ENCODE measurements at regions not wholly inside any gene's neighbourhood (a gene's known extent, or its start where the extent isn't known, plus 50 kb on each side); places are given as distances from the start of the nearest gene placed in this dataset.
"Not testable (repeated sequence)": the region's sequence is repeated elsewhere in the genome, so short reads cannot be mapped to it uniquely, and the experiment has no call there.

DNA sequence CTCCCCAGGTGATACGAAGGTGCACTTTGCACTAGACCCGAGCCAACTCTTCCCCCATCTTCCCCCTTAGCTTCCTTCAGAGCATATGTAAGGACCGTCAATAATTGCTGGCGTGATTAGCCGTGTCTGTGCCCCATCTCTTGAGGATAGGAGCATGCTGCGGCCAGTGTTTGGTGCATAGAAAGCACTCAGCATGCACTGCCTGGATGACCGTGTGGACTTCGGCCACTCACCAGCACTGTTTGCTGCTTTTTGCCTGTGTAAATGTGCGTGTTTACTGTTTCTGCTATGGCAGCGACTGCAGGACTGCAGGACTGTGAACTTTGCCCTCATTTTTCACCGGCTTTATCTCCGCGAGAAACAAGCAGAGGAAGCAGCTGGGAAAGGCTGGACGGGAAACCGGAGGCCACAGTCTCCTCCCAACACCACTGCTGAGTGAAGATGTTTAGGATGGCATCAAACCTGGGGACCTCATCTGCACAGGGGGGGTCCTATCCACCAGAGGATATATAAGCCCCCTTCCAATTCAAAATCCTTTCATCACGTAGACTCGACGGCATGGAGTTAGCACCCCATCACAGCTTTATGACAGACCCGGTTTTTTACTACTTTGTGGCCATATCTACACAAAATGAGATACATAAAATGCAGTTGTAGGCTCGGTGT, 150.6 kb upstream of the AFDN start:
- DNase-seq, result no peak

DNA sequence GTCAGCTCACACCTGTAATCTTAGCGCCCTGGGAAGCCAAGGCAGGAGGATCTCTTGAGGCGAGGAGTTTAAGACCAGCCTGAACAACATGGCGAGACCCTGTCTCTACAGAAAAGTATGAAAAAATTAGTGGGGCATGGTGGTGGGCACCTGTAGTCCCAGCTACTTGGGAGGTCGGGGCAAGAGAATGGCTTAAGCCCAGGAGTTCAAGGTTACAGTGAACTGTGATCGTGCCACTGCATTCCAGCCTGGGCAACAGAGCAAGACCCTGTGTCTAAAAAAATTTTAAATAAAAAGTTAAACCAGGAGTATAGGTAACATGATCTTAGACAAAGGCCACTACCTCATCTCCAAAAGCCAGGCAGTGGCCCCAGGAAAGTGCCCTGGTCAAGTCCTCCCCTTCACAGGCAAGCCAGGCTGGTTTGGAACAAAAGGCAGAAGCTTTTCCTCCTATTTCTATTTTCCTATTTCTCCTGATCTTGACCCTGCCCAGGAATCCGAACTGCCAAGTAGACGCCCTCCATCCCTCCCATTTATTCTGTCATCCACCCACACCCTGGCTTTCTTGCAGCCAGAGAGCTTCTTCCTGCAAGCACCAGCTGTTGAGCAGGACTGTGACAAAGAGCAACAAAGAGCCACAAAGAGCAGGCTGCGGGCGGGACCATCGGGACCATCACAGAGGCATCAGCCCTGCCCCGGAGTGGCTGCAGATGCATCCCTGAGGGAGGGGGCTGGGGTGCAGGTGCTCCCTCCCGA, 149.9 kb upstream of the AFDN start:
- no peak for DNase-seq

- DNase-seq, result no peak
Measured at GRCh38 chr6:167677422-167677789, 149.3 kb upstream of the AFDN start.

DNA sequence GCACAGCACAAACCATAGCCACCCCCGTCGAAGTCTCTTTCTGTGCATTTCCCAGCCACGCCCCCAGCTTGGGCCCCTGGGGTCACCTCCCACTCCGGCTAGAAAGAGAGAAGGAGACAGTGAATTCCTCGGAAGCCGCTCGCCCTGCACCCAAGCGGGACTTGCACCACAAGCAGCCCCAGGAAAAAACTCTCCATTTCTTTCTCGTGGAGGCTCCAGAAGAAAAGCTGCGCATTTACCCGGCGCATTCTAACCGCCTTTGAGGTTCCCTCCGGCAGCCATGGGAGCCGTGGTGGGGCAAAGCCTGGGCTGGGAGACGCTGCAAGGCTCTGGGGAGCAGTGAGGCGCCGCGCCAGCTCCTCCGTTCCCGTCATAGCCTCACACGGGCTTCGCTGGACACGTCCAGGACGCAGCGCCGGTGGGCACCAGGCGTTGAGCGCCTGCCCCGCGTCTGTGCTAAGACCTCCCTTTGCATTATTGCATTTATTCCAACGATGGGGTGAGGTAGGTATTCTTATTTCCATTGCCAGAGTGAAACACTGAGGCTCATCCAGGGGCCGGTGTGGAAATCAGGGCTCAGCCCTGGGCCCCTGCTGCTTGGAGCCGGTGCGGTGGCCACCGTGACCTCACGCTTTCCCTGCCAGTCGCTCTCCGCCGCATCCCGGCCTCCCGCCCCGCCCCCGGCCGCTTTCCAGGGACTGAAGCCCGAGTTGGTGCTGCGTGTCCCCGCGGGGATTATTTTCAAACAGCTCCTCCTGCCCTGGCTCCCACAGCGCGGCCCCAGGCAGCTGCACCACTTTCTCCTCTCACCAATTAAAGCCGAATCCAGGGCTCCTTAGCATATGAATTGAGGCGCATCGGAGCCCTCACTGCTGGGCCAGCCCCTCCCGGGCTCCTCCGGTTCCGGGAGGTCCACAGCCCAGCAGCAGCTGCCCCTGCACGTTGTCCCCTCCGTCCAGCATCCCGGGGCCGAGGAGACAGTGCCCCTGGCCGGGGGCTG, 148.3 kb upstream of the AFDN start:
- no peak for DNase-seq

DNA sequence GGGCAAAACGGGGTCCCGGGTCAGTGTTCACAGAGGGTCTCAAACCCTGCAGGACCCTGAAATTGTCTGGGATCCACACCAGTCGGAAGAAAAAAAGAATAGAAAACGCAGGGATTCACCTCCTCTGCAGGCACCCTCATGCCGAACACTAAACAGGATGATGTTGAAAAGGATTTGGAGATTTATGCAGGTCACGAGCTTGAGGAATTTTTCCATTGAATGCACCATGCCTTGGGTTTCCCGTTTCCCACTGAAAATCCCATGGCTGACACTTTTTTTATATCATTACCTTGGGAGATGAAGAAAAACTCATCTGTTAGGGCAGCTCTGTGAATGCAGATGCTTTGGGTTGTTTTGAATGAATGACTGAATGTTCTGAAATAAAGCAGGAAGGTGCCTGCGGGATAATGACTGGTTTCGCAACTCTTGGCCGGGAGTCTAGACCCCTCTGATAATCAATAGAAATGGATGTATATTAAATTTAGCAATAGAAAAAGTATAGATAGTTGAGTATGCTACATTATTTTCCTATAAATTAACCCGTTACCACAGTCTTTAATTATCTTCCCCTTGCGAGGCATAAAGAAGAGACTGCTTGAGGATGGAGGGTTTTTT, 147.5 kb upstream of the AFDN start:
- DNase-seq, result no peak

DNA sequence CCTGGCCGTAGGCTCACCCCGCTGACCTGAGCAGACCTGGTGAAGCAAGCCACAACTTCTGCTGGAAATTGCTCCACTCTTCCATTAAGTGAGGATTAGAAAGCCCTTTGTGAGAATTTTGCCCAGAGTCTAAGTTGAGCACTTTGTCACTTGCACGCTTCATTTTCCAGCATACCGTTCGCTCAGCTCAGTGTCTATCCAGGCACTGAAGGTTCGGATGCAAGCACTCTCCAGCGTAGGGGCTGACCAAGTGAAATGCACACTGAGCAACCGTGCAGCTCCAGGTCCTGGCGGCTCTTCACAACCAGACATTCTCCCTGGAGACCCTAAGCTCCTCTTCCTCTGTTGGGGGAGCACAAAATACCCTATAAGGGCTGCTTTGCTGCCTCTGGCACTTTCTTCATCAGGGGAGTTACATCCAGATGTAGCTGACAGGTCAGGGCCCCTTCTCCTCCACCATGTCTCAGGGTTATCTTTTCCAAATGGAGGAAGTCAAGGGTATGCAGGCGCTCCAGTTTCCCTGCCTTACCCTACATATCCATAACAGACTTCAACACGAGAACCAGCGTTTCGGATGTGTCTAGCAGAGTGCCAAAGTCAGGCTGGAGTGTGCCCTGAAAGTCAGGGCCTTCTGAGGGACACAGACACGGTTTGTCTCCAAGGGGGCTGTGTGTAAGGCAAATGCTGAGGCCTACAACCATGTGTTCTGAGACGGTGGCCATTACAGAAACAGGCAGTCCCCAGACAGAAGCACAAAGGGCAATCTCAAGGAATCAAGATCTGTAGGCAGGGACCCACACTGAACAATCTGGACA, 146.7 kb upstream of the AFDN start:
- no peak for DNase-seq

GRCh38 chr6:167680605-167681149, 146.0 kb upstream of the AFDN start:
- no peak for DNase-seq

DNA sequence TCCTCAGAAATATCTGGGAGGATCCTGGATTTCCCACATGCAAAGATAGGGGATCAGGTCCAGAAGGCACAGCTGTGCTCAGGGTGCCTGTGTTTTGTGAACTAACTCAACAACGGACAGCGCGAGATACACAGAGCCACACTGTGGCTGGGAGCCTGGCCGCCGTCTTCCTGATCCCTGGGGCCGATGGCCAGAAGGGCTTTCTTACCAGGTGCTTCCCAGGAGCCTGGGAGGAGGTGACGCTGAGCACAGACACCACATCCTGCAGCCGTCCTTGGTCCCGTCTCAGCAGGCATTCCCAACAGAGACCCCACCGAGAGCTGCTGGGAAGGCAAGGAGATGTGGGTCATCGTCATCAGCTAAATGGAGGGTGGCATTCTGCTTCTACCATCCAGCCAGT, 144.6 kb upstream of the AFDN start:
- no peak for DNase-seq

DNA sequence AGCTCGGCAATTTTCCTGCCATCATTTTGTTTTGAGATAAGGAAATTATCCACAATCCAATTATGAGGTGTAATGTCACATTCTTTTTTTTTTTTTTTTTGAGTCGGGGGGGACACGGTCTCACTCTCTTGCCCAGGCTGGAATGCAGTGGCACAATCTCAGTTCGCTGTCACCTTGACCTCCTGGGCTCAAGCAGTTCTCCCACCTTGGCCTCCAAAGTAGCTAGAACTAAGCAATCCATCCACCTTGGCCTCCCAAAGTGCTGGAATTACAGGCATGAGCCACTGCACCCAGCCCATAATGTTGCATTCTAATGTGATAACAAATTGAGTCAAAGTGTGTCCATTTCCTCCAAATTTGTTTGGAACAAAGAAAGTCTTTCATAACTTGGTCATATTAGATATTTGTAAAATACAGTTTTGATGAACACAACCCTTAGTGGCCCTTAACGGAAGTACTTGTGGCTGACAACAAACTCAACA, 144.1 kb upstream of the AFDN start:
- DNase-seq, result no peak

DNA sequence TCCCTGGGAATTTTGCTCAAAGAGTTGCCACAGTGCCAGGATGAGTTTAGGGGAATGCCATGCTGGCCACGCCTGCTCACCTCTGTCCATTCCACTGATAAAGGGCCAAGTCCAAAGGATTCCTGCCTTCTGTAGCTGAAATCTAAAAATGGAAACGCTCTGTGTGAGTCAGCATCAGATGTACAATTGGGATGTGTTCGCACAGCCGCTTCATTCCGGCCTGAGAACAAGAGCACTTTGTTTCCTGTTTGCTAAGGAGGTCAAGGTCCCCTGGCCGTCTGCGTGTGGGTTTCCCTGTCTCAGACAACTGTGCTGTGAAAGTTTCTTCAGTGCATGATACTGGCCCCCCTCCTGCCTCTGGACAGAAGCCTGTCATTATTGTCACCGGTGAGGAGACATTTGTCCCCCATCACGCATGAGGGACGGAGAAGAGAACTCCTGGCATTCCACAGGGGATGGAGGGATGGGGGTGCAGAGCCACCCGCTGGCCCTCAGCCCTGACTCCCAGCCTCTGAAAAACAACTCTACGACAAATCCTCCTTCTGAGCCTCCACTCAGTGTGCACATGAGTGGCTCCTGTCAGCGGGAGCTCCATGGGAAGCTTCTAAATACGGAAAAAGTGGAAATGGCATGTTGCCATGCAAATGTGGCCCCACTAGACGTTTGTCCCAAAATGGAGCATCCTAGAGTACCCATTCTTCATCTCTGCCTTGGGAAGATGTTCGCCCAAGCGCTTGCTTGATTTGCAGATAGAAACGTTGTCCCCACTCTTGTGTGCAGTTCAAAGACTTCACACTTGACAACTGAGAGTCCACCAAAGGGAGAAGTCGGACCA, 143.5 kb upstream of the AFDN start:
- no peak for DNase-seq

- no peak for DNase-seq
Measured at GRCh38 chr6:167684276-167685104, 142.2 kb upstream of the AFDN start.

DNA sequence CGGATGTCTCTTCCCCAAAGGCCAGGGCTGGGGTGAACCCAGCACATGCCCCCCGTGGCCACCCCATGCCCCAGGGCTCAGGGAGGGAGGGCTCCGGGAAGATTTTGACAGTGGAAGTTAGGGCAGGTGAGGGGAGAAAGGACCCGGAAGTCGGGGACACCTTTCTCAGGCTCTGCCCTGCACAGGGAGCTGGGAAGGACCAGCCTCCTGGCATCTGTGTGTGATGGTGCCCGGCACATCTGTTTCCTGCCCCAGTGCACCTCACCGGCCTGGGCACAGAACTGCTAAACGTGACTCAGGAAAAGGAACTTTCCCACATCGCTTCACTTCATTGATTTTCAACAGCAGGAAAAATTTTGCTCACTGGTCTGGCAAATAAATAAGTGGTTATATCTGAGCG, 141.1 kb upstream of the AFDN start:
- no peak for DNase-seq

- DNase-seq, result no peak
Measured at GRCh38 chr6:167686204-167686893, 140.4 kb upstream of the AFDN start.

DNA sequence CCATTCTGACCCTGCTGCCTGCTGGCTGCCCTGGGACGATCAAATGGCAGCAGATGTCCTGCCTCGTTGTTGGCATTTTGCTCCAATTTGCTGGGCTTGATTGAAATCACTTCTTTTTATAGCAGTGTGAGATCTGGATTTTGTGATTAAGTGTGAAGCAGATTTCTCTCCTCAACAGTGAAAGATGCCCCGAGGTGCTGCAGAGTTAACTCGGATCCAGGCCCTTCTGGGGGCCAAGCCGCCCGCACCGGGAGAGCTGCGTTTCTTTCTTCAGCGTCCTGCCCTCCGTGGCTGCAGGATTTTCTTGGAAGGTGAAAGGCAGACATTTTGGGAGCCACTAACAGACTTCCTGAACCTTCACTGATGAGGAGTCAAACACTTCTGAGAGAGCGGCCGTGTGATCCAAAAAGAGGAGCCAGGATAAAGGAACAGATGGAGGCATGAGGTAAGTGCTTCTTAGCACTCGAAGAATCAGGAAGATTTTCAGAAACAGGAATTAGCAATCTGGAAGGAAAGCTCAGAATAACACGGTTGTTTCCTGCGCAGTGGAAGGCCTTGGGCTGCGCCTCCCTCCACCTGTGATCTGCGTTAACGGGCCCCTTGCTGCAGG, 139.5 kb upstream of the AFDN start:
- DNase-seq, result no peak

- DNase-seq, result no peak
Measured at GRCh38 chr6:167688123-167688522, 138.6 kb upstream of the AFDN start.

- no peak for DNase-seq
Measured at GRCh38 chr6:167689278-167689677, 137.4 kb upstream of the AFDN start.

- no peak for DNase-seq
Measured at GRCh38 chr6:167689751-167690150, 137.0 kb upstream of the AFDN start.

DNA sequence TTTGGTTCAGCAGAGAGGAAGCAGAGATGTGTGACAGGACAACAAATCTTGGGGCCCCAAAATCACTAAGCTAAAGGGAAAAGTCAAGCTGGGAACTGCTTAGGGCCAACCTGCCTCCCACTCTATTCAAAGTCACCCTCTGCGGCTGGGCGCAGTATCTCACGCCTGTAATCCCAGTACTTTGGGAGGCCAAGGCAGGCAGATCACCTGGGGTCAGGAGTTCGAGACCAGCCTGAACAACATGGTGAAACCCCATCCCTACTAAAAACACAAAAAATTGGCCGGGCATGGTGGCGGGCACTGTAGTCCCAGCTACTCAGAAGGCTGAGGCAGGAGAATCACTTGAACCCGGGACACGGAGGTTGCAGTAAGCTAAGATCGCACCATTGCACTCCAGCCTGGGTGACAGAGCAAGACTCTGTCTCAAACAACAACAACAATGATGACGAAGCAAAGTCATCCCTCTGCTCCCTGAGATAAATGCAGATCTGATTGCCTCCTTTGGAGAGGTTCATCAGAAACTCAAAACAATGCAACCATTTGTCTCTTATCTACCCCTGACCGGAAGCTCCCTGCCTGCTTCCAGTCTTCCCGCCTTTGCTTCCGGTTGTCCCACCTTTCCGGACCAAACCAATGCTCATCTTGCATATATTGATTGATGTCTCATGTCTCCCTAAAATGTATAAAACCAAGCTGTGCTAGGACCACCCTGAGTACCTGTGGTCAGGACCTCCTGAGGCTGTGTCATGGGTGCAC, 136.4 kb upstream of the AFDN start:
- not testable (repeated sequence) for DNase-seq
